H9 (cell line): ENCODE measurements at regions not wholly inside any gene's neighbourhood (a gene's known extent, or its start where the extent isn't known, plus 50 kb on each side); places are given as distances from the start of the nearest gene placed in this dataset.

Source experiments
- DNase-seq: peaks from one replicate; pipeline ENCODE4 v3.0.0-alpha.2; 2017
- H2AFZ ChIP-seq: one replicate; pipeline ENCODE4 v1.6.1; 2013; ENCODE audit warnings: mild to moderate bottlenecking, low read length, control low read depth, moderate library complexity
- H2AK5ac ChIP-seq: 2 replicates; pipeline ENCODE4 v1.6.1; 2013; ENCODE audit warnings: low read length, control low read depth, mixed read lengths; ENCODE audit not compliant: insufficient read length
- H2BK120ac ChIP-seq: one replicate; pipeline ENCODE4 v1.6.1; 2013; ENCODE audit warnings: low read depth, mild to moderate bottlenecking, low read length, control low read depth, inconsistent platforms; ENCODE audit not compliant: poor library complexity, severe bottlenecking
- H2BK12ac ChIP-seq: 2 replicates; pipeline ENCODE4 v1.6.1; 2013; ENCODE audit warnings: low read length, control low read depth, mixed read lengths, low read depth; ENCODE audit not compliant: insufficient read length
- H2BK15ac ChIP-seq: 2 replicates; pipeline ENCODE4 v1.6.1; 2013; ENCODE audit warnings: low read depth, low read length, control low read depth
- H2BK20ac ChIP-seq: one replicate; pipeline ENCODE4 v1.6.1; 2013; ENCODE audit warnings: low read depth, mild to moderate bottlenecking, low read length, control low read depth, inconsistent platforms; ENCODE audit not compliant: poor library complexity, severe bottlenecking
- H2BK5ac ChIP-seq: 2 replicates; pipeline ENCODE4 v1.6.1; 2013; ENCODE audit warnings: low read length, control low read depth, mixed read lengths; ENCODE audit not compliant: insufficient read length
- H3K14ac ChIP-seq: 2 replicates; pipeline ENCODE4 v1.6.1; 2013; ENCODE audit warnings: low read length, control low read depth; ENCODE audit not compliant: insufficient read depth
- H3K18ac ChIP-seq: 2 replicates; pipeline ENCODE4 v1.6.1; 2013; ENCODE audit warnings: low read depth, mild to moderate bottlenecking, mixed read lengths, low read length, control low read depth; ENCODE audit not compliant: insufficient read length
- H3K23ac ChIP-seq: 2 replicates; pipeline ENCODE4 v1.6.1; 2013; ENCODE audit warnings: low read length, control low read depth, mixed read lengths, low read depth; ENCODE audit not compliant: insufficient read length
- H3K23me2 ChIP-seq: 2 replicates; pipeline ENCODE4 v1.6.1; 2013; ENCODE audit warnings: low read depth, mild to moderate bottlenecking, mixed read lengths, low read length, control low read depth; ENCODE audit not compliant: insufficient read length, poor library complexity, severe bottlenecking
- H3K27ac ChIP-seq: 2 replicates; pipeline ENCODE4 v1.5.1; 2013; ENCODE audit warnings: low read length, control low read depth, mixed read lengths, low read depth; ENCODE audit not compliant: insufficient read length
- H3K27me3 ChIP-seq: 2 replicates; pipeline ENCODE4 v1.6.1; 2013; ENCODE audit warnings: low read length, control low read depth, inconsistent platforms; ENCODE audit not compliant: insufficient read depth
- H3K4ac ChIP-seq: 2 replicates; pipeline ENCODE4 v1.6.1; 2013; ENCODE audit warnings: low read depth, mild to moderate bottlenecking, control low read depth, inconsistent platforms, low read length, moderate library complexity
- H3K4me1 ChIP-seq: 2 replicates; pipeline ENCODE4 v1.6.1; 2013; ENCODE audit warnings: low read length, control low read depth, inconsistent platforms; ENCODE audit not compliant: insufficient read depth
- H3K4me2 ChIP-seq: 2 replicates; pipeline ENCODE4 v1.6.1; 2013; ENCODE audit warnings: low read length, control low read depth, mixed read lengths; ENCODE audit not compliant: insufficient read length, insufficient read depth
- H3K56ac ChIP-seq: 2 replicates; pipeline ENCODE4 v1.6.1; 2013; ENCODE audit warnings: low read depth, mild to moderate bottlenecking, mixed read lengths, low read length, control low read depth; ENCODE audit not compliant: insufficient read length
- H3K79me1 ChIP-seq: 2 replicates; pipeline ENCODE4 v1.6.1; 2013; ENCODE audit warnings: low read depth, mild to moderate bottlenecking, moderate library complexity, low read length, control low read depth, inconsistent platforms; ENCODE audit not compliant: insufficient read depth, poor library complexity, severe bottlenecking
- H3K79me2 ChIP-seq: 2 replicates; pipeline ENCODE4 v1.6.1; 2013; ENCODE audit warnings: low read length, control low read depth, inconsistent platforms; ENCODE audit not compliant: insufficient read depth
- H3K9ac ChIP-seq: 2 replicates; pipeline ENCODE4 v1.6.1; 2013; ENCODE audit warnings: low read length, control low read depth, mixed read lengths; ENCODE audit not compliant: insufficient read length; ENCODE audit errors: extremely low read depth
- H3K9me3 ChIP-seq: one replicate; pipeline ENCODE4 v1.6.1; 2013; ENCODE audit warnings: low read depth, low read length, inconsistent platforms; ENCODE audit not compliant: control insufficient read depth
- H3T11ph ChIP-seq: one replicate; pipeline ENCODE4 v1.6.1; 2013; ENCODE audit warnings: mild to moderate bottlenecking, low read length, control low read depth, inconsistent platforms
- H4K20me1 ChIP-seq: one replicate; pipeline ENCODE4 v1.6.1; 2013; ENCODE audit not compliant: control insufficient read depth, insufficient read length, insufficient read depth
- H4K5ac ChIP-seq: 2 replicates; pipeline ENCODE4 v1.6.1; 2013; ENCODE audit warnings: low read depth, mild to moderate bottlenecking, mixed read lengths, low read length, control low read depth; ENCODE audit not compliant: insufficient read length
- H4K8ac ChIP-seq: replicated peaks from 2 replicates; pipeline ENCODE4 v1.6.1; 2013; ENCODE audit warnings: low read length, control low read depth, mixed read lengths, low read depth; ENCODE audit not compliant: insufficient read length
- H4K91ac ChIP-seq: 2 replicates; pipeline ENCODE4 v1.6.1; 2013; ENCODE audit warnings: low read depth, mild to moderate bottlenecking, moderate library complexity, mixed read lengths, low read length, control low read depth; ENCODE audit not compliant: insufficient read length
- H3K27ac Mint-ChIP-seq, 3 experiments: 2 replicates in 2 of 3; 3 replicates in 1 of 3; pipeline ENCODE4 v1.8.0; 2020 to 2021; ENCODE audit warnings: mixed read lengths in 3 of 3, mild to moderate bottlenecking in 1 of 3, moderate library complexity in 1 of 3
- H3K27me3 Mint-ChIP-seq: 2 replicates; pipeline ENCODE4 v1.8.0; 2021; ENCODE audit warnings: low read depth, mild to moderate bottlenecking, moderate library complexity, mixed read lengths
- H3K36me3 Mint-ChIP-seq, 3 experiments: 2 replicates in 2 of 3; 3 replicates in 1 of 3; pipeline ENCODE4 v1.8.0; 2020 to 2021; ENCODE audit warnings: low read depth in 3 of 3, mixed read lengths in 3 of 3; ENCODE audit not compliant: insufficient read depth in 1 of 3
- H3K4me1 Mint-ChIP-seq, 2 experiments: 2 replicates each; pipeline ENCODE4 v1.8.0; 2020; ENCODE audit warnings: mixed read lengths in 2 of 2
- H3K4me3 Mint-ChIP-seq, 2 experiments: 2 replicates in 1 of 2; 3 replicates in 1 of 2; pipeline ENCODE4 v1.8.0; 2020 to 2021; ENCODE audit warnings: mild to moderate bottlenecking in 2 of 2, mixed read lengths in 2 of 2, moderate library complexity in 1 of 2
- H3K9me3 Mint-ChIP-seq, 2 experiments: 2 replicates in 1 of 2; 3 replicates in 1 of 2; pipeline ENCODE4 v1.8.0; 2020; ENCODE audit warnings: mild to moderate bottlenecking in 2 of 2, mixed read lengths in 2 of 2, moderate library complexity in 1 of 2
- WGBS: extraction: QIAGEN DNeasy Blood & Tissue Kit; methylation state at CpG from one replicate; pipeline ENCODE4 v1.1.7; 2013; ENCODE audit warnings: missing lambda C conversion rate, low lambda C conversion rate, mixed read lengths; ENCODE audit not compliant: insufficient read length; ENCODE audit errors: extremely low coverage; 5-methylcytosine and 5-hydroxymethylcytosine counted together
- TF ChIP-seq, protein P1 (sequence below): fragments of 200-600 bp; sonication (generic); conservative IDR thresholded peaks from 3 replicates; pipeline ENCODE4 v1.8.0; 2021; ENCODE audit warnings: antibody characterized with exemption, mild to moderate bottlenecking

GRCh38 chr1:218811497-218811896 lies 362.2 kb upstream of the LYPLAL1 start:
- Histone ChIP-seq H3K23me2 (no peaks in the 10 kb centered on the region), H3K9ac (no peak overlapping the region), H2BK15ac (no peak overlapping the region), H2AK5ac (no peak overlapping the region), H2BK5ac (no peak overlapping the region), H4K20me1 (no peaks in the 10 kb centered on the region), H3K14ac (no peak overlapping the region), H3K27me3 (no peaks in the 10 kb centered on the region), H3K23ac (no peak overlapping the region), H3K79me2 (no peaks in the 10 kb centered on the region), H3K4ac (no peak overlapping the region), H3K79me1 (no peaks in the 10 kb centered on the region), H2BK120ac (no peak overlapping the region), H3K27ac (no peak overlapping the region), H3K4me2 (no peak overlapping the region), H3T11ph (no peak overlapping the region), H4K5ac (no peak overlapping the region), H2AFZ (no peak overlapping the region), H3K56ac (no peak overlapping the region), H3K4me1 (no peaks in the 10 kb centered on the region), H4K91ac (no peak overlapping the region), H4K8ac (no peak overlapping the region), H3K9me3 (no peaks in the 10 kb centered on the region), H2BK12ac (no peak overlapping the region), H2BK20ac (no peak overlapping the region), H3K18ac (no peak overlapping the region)
- WGBS, result no CpG with 5 or more reads among the region's 1 CpG
- H3K4me1 Mint-ChIP-seq, result no peaks in the 10 kb centered on the region
- no peak overlapping the region for H3K27ac Mint-ChIP-seq
- TF ChIP-seq, protein P1, sequence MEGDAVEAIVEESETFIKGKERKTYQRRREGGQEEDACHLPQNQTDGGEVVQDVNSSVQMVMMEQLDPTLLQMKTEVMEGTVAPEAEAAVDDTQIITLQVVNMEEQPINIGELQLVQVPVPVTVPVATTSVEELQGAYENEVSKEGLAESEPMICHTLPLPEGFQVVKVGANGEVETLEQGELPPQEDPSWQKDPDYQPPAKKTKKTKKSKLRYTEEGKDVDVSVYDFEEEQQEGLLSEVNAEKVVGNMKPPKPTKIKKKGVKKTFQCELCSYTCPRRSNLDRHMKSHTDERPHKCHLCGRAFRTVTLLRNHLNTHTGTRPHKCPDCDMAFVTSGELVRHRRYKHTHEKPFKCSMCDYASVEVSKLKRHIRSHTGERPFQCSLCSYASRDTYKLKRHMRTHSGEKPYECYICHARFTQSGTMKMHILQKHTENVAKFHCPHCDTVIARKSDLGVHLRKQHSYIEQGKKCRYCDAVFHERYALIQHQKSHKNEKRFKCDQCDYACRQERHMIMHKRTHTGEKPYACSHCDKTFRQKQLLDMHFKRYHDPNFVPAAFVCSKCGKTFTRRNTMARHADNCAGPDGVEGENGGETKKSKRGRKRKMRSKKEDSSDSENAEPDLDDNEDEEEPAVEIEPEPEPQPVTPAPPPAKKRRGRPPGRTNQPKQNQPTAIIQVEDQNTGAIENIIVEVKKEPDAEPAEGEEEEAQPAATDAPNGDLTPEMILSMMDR, result no peak
- H3K27me3 Mint-ChIP-seq, result no peaks in the 10 kb centered on the region
- H3K9me3 Mint-ChIP-seq, result no peaks in the 10 kb centered on the region
- no peak for DNase-seq
- H3K36me3 Mint-ChIP-seq, result no peaks in the 10 kb centered on the region
- H3K4me3 Mint-ChIP-seq, result no peak overlapping the region
